H1 (cell line): ENCODE measurements at regions not wholly inside any gene's neighbourhood (a gene's known extent, or its start where the extent isn't known, plus 50 kb on each side); places are given as distances from the start of the nearest gene placed in this dataset.

Experiments
- TCF12 ChIP-seq: IDR thresholded peaks from 2 replicates; pipeline ENCODE4 v1.6.1; 2011; ENCODE audit warnings: low read depth, mild to moderate bottlenecking, low read length
- USF2 ChIP-seq: IDR thresholded peaks from 2 replicates; pipeline ENCODE4 v1.6.1; 2011; ENCODE audit warnings: low read length, improper control_type of control experiment
- YY1 ChIP-seq: IDR thresholded peaks from 2 replicates; pipeline ENCODE4 v1.6.1; 2011; ENCODE audit warnings: low read depth, mild to moderate bottlenecking, low read length

GRCh38 chr7:131143869-131144268 is 183.8 kb upstream of the MKLN1 start (continued):
- TF ChIP-seq TCF12 (no peak), YY1 (no peak), USF2 (no peak)
